ENCODE measurements at regions not wholly inside any gene's neighbourhood (a gene's known extent, or its start where the extent isn't known, plus 50 kb on each side); places are given as distances from the start of the nearest gene placed in this dataset.
"Not testable (repeated sequence)": the region's sequence is repeated elsewhere in the genome, so short reads cannot be mapped to it uniquely, and the experiment has no call there.

GRCh38 chr14:25370057-25370456 lies 320.1 kb upstream of the STXBP6 start:
- not testable (repeated sequence) for TF ChIP-seq POLR2A (IDR thresholded peaks at IDR 0.05; ENCODE audit: low read length); RAD21 (conservative IDR thresholded peaks at IDR 0.05 in 1 of 2, IDR thresholded peaks at IDR 0.05 in 1 of 2); CTCF (IDR thresholded peaks at IDR 0.05); NR3C1 (IDR thresholded peaks at IDR 0.05); CBX8 (IDR thresholded peaks at IDR 0.05); NFE2L2 (conservative IDR thresholded peaks at IDR 0.05; ENCODE audit: low read length); JUN (IDR thresholded peaks at IDR 0.05); ZNF302 (CRISPR knock-in tag; IDR thresholded peaks at IDR 0.05); EP300 (IDR thresholded peaks at IDR 0.05); RCOR1 (IDR thresholded peaks at IDR 0.05; ENCODE audit: low read depth, low read length); MYC (IDR thresholded peaks at IDR 0.05; ENCODE audit: borderline replicate concordance, low read length)
